ENCODE measurements at regions not wholly inside any gene's neighbourhood (a gene's known extent, or its start where the extent isn't known, plus 50 kb on each side); places are given as distances from the start of the nearest gene placed in this dataset.

GRCh38 chr5:118279540-118280294, 708.6 kb downstream of the DTWD2 start:
- TF ChIP-seq USF1 (CRISPR knock-in tag; IDR thresholded peaks at IDR 0.05) (no peak), JUN (CRISPR knock-in tag; IDR thresholded peaks at IDR 0.05) (no peak), CTCF (IDR thresholded peaks at IDR 0.05) (no peak), NR3C1 (CRISPR knock-in tag; conservative IDR thresholded peaks at IDR 0.05; ENCODE audit: low read depth) (no peak), ZNF121 (CRISPR knock-in tag; IDR thresholded peaks at IDR 0.05) (no peak), NR1H2 (CRISPR knock-in tag; IDR thresholded peaks at IDR 0.05) (no peak), CBFB (CRISPR knock-in tag; IDR thresholded peaks at IDR 0.05; ENCODE audit: low read depth) (no peak), AFF4 (CRISPR knock-in tag; IDR thresholded peaks at IDR 0.05; ENCODE audit: borderline replicate concordance) (no peak), FOXK1 (CRISPR knock-in tag; IDR thresholded peaks at IDR 0.05) (no peak), SMAD3 (CRISPR knock-in tag; IDR thresholded peaks at IDR 0.05; ENCODE audit: borderline replicate concordance) (no peak), MYBL2 (CRISPR knock-in tag; IDR thresholded peaks at IDR 0.05) (no peak), ZNF232 (CRISPR knock-in tag; IDR thresholded peaks at IDR 0.05) (no peak), ELF4 (CRISPR knock-in tag; IDR thresholded peaks at IDR 0.05; ENCODE audit: low read depth) (no peak), ATF6 (CRISPR knock-in tag; IDR thresholded peaks at IDR 0.05) (no peak)
